ENCODE measurements at regions not wholly inside any gene's neighbourhood (a gene's known extent, or its start where the extent isn't known, plus 50 kb on each side); places are given as distances from the start of the nearest gene placed in this dataset.

DNA sequence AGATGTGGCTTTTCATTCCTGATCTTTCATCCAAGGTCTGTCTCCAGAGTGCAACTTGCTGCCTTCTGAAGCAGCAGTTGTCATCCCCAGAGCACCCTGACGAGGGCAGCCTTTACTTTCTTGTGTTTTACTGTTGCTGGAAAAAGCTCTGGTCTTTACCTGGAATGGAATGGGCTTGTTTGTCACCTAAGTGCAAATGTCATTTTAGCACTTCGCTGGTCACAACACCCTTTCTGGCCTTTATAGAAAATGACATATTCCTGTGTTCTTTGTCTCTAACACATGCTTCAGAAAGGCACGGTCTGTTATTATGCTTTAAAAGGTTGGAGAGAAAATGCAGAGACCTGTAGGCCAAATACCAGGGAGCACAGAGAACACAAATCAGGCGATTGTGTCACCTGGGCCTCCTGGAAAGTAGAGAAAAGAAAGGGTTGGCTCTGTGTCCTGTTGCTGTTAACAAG, 332.7 kb upstream of the IGFBP7 start:
- Histone ChIP-seq H3K27ac (peak overlapping the region; percentile 25 to 68 (median 49)), H3K4me1 (peaks cover 14% of the 10 kb centered on the region in 2 donors), H3K9me3 (no peaks in the 10 kb centered on the region), H3K4me3 (replicated peaks in 1 of 3) (no peak overlapping the region), H3K36me3 (no peaks in the 10 kb centered on the region), H3K27me3 (no peaks in the 10 kb centered on the region)
- intact Hi-C loops (cut with DNase I), result no loop called here
- WGBS, 2 donors, result 10 to 15% methylated on average over 4 of the region's 4 CpGs
- TF ChIP-seq POLR2A (IDR thresholded peaks at IDR 0.05), result no peak
- TF ChIP-seq, protein P1, sequence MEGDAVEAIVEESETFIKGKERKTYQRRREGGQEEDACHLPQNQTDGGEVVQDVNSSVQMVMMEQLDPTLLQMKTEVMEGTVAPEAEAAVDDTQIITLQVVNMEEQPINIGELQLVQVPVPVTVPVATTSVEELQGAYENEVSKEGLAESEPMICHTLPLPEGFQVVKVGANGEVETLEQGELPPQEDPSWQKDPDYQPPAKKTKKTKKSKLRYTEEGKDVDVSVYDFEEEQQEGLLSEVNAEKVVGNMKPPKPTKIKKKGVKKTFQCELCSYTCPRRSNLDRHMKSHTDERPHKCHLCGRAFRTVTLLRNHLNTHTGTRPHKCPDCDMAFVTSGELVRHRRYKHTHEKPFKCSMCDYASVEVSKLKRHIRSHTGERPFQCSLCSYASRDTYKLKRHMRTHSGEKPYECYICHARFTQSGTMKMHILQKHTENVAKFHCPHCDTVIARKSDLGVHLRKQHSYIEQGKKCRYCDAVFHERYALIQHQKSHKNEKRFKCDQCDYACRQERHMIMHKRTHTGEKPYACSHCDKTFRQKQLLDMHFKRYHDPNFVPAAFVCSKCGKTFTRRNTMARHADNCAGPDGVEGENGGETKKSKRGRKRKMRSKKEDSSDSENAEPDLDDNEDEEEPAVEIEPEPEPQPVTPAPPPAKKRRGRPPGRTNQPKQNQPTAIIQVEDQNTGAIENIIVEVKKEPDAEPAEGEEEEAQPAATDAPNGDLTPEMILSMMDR (IDR thresholded peaks at IDR 0.05), result peak in 5 of 6 experiments; percentile 45 to 84 (median 79)
- DNase-seq, result peak; percentile 65 to 75

DNA sequence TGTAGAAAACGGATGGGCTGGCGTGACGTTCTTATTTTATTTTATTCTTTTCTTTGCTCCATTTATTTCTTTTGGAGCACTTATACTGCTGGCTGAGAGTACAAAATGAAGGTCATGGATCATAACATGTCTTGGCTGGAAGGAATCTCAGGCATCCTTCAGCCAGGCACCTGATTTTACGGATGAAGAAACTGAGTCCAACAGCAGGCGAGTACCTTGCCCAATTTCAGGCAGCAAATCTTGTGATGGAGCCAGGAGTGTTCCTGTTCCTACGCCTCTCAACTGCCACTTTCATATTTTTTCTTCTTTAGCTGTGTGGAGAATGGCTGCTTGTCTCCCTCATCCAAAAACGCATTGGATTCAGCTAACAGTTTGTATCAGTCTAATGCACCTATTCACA, 332.1 kb upstream of the IGFBP7 start:
- Histone ChIP-seq H3K4me3 (replicated peaks in 1 of 3) (no peak overlapping the region), H3K27ac (peak overlapping the region; percentile 49 to 68 (median 61)), H3K4me1 (peaks cover 14% of the 10 kb centered on the region in 2 donors), H3K36me3 (no peaks in the 10 kb centered on the region), H3K9me3 (no peaks in the 10 kb centered on the region), H3K27me3 (no peaks in the 10 kb centered on the region)
- no peak for TF ChIP-seq POLR2A (IDR thresholded peaks at IDR 0.05)
- TF ChIP-seq, protein P1 (IDR thresholded peaks at IDR 0.05), result no peak
- 19 to 27% methylated on average over 7 of the region's 7 CpGs for WGBS, 2 donors
- peak; percentile 62 to 70 for DNase-seq
- intact Hi-C loops (cut with DNase I), result no loop called here

DNA sequence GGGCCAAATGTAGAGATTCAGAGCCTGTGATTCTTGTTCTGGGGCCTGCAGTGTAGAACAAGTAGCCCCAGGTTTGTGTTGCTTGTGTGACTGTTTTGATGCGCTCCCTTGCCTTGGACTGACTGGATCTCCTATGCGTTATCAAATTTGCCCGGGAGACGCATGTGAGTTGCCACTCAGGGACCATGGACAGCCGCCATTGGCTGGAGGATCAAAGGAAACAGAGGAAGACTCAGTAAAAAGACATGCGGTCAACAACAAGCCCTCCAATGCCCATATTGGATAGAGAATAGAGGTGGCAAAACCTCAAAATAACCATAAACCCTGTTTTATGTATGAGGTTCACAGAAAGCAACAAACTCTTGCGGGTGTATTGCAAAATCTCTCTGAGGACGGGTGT, 327.5 kb upstream of the IGFBP7 start:
- intact Hi-C loops (cut with DNase I), result no loop called here
- H3K27ac ChIP-seq, result no peak overlapping the region
- TF ChIP-seq, protein P1 (IDR thresholded peaks at IDR 0.05), result no peak
- TF ChIP-seq POLR2A (IDR thresholded peaks at IDR 0.05), result no peak
- WGBS, 2 donors, result 74 to 83% methylated on average over 7 of the region's 8 CpGs
- no peak for DNase-seq
- peaks cover 0 to 1% of the 10 kb centered on the region in 2 donors for H3K4me1 ChIP-seq
- no peaks in the 10 kb centered on the region for H3K36me3 ChIP-seq
- no peaks in the 10 kb centered on the region for H3K9me3 ChIP-seq
- H3K4me3 ChIP-seq (replicated peaks in 1 of 3), result no peak overlapping the region
- H3K27me3 ChIP-seq, result no peaks in the 10 kb centered on the region

DNA sequence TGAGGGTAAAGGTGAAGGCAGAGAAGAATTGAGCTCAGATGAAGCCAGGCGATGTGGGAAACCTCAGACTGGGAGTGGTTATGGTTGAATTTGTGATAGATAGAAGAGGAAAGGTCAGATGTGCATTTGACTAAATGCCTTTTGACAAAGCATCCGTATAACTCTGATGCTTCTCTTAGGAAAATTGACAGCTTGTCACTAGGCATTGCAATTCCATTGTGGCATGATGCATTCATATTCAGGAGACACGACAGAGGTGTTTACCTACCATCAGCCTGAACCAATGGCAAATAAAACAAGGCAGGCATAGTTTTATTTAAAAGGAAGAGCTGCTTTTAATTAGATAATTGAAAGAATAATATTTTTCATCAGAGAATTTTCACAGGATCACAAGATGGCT, 325.1 kb upstream of the IGFBP7 start:
- no peaks in the 10 kb centered on the region for H3K4me1 ChIP-seq
- WGBS, 2 donors, result 73 to 91% methylated on average over 3 of the region's 3 CpGs
- no peak overlapping the region for H3K27ac ChIP-seq
- H3K9me3 ChIP-seq, result no peaks in the 10 kb centered on the region
- no peaks in the 10 kb centered on the region for H3K36me3 ChIP-seq
- TF ChIP-seq, protein P1 (IDR thresholded peaks at IDR 0.05), result no peak
- TF ChIP-seq POLR2A (IDR thresholded peaks at IDR 0.05), result no peak
- intact Hi-C loops (cut with DNase I), result no loop called here
- no peak overlapping the region for H3K4me3 ChIP-seq (replicated peaks in 1 of 3)
- H3K27me3 ChIP-seq, result no peaks in the 10 kb centered on the region
- no peak for DNase-seq

DNA sequence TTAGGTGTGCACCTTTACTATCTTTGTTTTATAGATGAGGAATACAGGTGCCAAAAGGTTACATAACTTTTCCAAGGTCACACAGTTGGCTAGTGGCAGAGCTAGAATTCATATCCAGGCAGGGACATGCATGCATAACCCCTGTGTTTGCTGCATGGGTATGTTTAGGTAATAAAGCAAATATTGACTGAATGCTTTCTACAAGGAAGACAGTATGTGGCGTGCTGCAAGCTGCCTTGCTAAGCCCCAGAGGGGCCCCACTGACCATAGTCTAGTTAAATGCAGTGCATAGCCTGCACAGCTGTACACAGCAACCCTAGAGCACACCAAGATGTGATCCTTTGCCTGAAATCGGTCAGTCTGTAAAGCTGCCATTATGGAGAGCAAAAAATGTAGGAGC, 320.5 kb upstream of the IGFBP7 start:
- DNase-seq, result no peak
- Histone ChIP-seq H3K9me3 (no peaks in the 10 kb centered on the region), H3K4me3 (replicated peaks in 1 of 3) (no peak overlapping the region), H3K27me3 (no peaks in the 10 kb centered on the region), H3K4me1 (no peaks in the 10 kb centered on the region), H3K27ac (no peak overlapping the region), H3K36me3 (no peaks in the 10 kb centered on the region)
- TF ChIP-seq, protein P1 (IDR thresholded peaks at IDR 0.05), result no peak
- 78 to 84% methylated on average over 2 of the region's 2 CpGs for WGBS, 2 donors
- intact Hi-C loops (cut with DNase I), result no loop called here
